ENCODE measurements at regions not wholly inside any gene's neighbourhood (a gene's known extent, or its start where the extent isn't known, plus 50 kb on each side); places are given as distances from the start of the nearest gene placed in this dataset.

DNA sequence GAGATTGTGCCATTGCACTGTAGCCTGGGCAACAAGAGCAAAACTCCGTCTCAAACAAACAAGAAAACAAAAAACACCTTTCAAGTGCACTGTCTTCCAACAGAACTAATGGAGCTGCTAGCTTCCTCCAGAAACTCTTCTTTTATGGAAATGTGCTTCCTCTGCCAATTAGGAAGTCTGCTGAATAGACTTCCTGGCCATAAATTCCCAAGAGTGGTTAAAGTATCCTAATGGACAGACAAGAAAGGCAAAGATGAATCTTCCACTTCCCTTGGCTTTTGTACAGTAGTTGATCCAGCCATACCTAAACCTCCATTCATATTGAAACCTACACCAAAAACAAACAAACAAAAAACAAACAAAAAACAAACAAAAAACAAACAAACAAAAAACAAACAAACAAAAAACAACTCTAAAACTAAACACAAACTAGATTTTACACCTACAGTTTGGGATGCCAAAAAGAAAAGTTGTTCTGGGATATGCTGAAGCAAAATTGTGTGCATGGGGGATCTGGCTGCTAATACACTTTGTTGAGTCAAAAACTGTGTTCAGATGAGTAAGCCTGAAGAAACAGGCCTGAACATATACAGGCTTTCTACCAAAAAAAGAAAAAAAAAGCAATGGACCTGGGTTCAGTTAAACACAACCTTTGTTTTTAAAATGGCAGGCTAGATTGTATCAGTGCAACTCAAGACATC lies 59.8 kb upstream of the CARMIL1 start:
- no peak overlapping the region for H3K4me3 ChIP-seq (ENCODE audit: extremely low read depth in 1 of 4, insufficient read depth in 2 of 4, low read depth in 3 of 4, low read length in 4 of 4)
- no peak overlapping the region for H3K4ac ChIP-seq (replicated peaks; ENCODE audit: insufficient read length, low read depth, low read length)
- no peak overlapping the region for H4K8ac ChIP-seq (ENCODE audit: extremely low read depth, insufficient read depth, low read length)
- no peaks in the 10 kb centered on the region for H4K20me1 ChIP-seq (replicated peaks in 1 of 2; ENCODE audit: control insufficient read depth in 1 of 2, insufficient read depth in 2 of 2, low read length in 2 of 2)
- no peak overlapping the region for H4K5ac ChIP-seq (ENCODE audit: insufficient read length, low read depth, low read length)
- no peak overlapping the region for H2BK15ac ChIP-seq (ENCODE audit: low read length)
- H3K36me3 ChIP-seq (ENCODE audit: control insufficient read depth in 2 of 4, insufficient read depth in 4 of 4, low read length in 3 of 4), result no peaks in the 10 kb centered on the region
- H3K4me1 ChIP-seq (replicated peaks in 1 of 4; ENCODE audit: control insufficient read depth in 3 of 4, insufficient read depth in 4 of 4, low read length in 3 of 4), result peaks cover 0 to 5% (median 0%) of the 10 kb centered on the region in 4 experiments; a peak in 1 of 7 replicates
- no peaks in the 10 kb centered on the region for H3K79me1 ChIP-seq (ENCODE audit: low read depth, low read length)
- H3K18ac ChIP-seq (ENCODE audit: extremely low read depth, low read length), result no peak overlapping the region
- H2BK5ac ChIP-seq (ENCODE audit: low read depth, low read length), result no peak overlapping the region
- CTCF ChIA-PET (ENCODE audit: partially characterized antibody), result interaction anchor here (0.8 to 1.7 kb wide), 3 partner anchors 406 to 501 kb away, joined by 3 to 5 read pairs (median 3); no protein-coding TSS in a partner anchor
- no peak overlapping the region for H3K4me2 ChIP-seq (ENCODE audit: insufficient read depth in 1 of 2, low read depth in 2 of 2, low read length in 2 of 2)
- H2BK120ac ChIP-seq (replicated peaks; ENCODE audit: low read depth, low read length), result no peak overlapping the region
- H3K9ac ChIP-seq (replicated peaks in 1 of 4; ENCODE audit: extremely low read depth in 1 of 4, low read depth in 3 of 4, low read length in 3 of 4), result no peak overlapping the region
- DNase-seq (ENCODE audit: low read depth in 1 of 2, low spot score in 2 of 2) (no peak), FAIRE-seq (no peak)
- no peak overlapping the region for H4K91ac ChIP-seq (replicated peaks; ENCODE audit: insufficient read length, low read length)
- H3K23ac ChIP-seq (ENCODE audit: insufficient read length), result no peak overlapping the region
- H3K56ac ChIP-seq (replicated peaks; ENCODE audit: insufficient read length, low read depth, low read length), result no peak overlapping the region
- no peak overlapping the region for H3K27ac ChIP-seq (ENCODE audit: low read depth, low read length)
- no peaks in the 10 kb centered on the region for H3K79me2 ChIP-seq (ENCODE audit: control insufficient read depth in 1 of 2, insufficient read depth in 2 of 2, low read length in 2 of 2)
- H3K23me2 ChIP-seq (ENCODE audit: low read depth, low read length), result no peaks in the 10 kb centered on the region
- 39% methylated on average over 1 of the region's 1 CpG; no CpG with 5 or more reads in 1 of the 2 experiments for WGBS, 2 experiments (ENCODE audit: extremely low coverage in 1 of 2, insufficient coverage in 1 of 2, insufficient read length in 1 of 2, insufficient replicate concordance in 2 of 2, low coverage in 1 of 2, low lambda C conversion rate in 2 of 2, missing lambda C conversion rate in 1 of 2)
- H2AFZ ChIP-seq (ENCODE audit: low read length), result no peak overlapping the region
- no peak overlapping the region for H2BK12ac ChIP-seq (ENCODE audit: low read depth, low read length)
- no peaks in the 10 kb centered on the region for H3K9me3 ChIP-seq (ENCODE audit: insufficient read depth in 2 of 2, low read depth in 1 of 2, low read length in 1 of 2)
- H2BK20ac ChIP-seq (ENCODE audit: low read length), result no peak overlapping the region
- H2AK5ac ChIP-seq (ENCODE audit: low read depth, low read length), result no peak overlapping the region
- H3K27me3 ChIP-seq (replicated peaks in 1 of 4; ENCODE audit: control insufficient read depth in 3 of 4, extremely low read depth in 1 of 4, insufficient read depth in 3 of 4, low read length in 3 of 4), result no peaks in the 10 kb centered on the region
- no peak overlapping the region for H3K14ac ChIP-seq (ENCODE audit: insufficient read length)
- POLR2A ChIA-PET (ENCODE audit: partially characterized antibody), result no interaction called here
- TF ChIP-seq ATF2 (IDR thresholded peaks at IDR 0.05; ENCODE audit: low read length) (no peak), TBP (IDR thresholded peaks at IDR 0.05; ENCODE audit: low read depth, low read length) (no peak), CBX5 (IDR thresholded peaks at IDR 0.05; ENCODE audit: low read depth, low read length) (no peak), CHD2 (IDR thresholded peaks at IDR 0.05; ENCODE audit: low read length) (no peak), SIN3A (conservative IDR thresholded peaks at IDR 0.05 in 1 of 2, IDR thresholded peaks at IDR 0.05 in 1 of 2; ENCODE audit: low read depth in 1 of 2, low read length in 2 of 2) (no peak), EP300 (IDR thresholded peaks at IDR 0.05; ENCODE audit: borderline replicate concordance in 1 of 2, low read depth in 2 of 2, low read length in 2 of 2) (no peak), KDM4A (IDR thresholded peaks at IDR 0.05; ENCODE audit: low read depth, low read length, severe bottlenecking) (no peak), SP4 (IDR thresholded peaks at IDR 0.05; ENCODE audit: low read length) (no peak), RFX5 (IDR thresholded peaks at IDR 0.05; ENCODE audit: borderline replicate concordance, low read depth, low read length) (no peak), GABPA (IDR thresholded peaks at IDR 0.05; ENCODE audit: borderline replicate concordance, insufficient read depth, low read length) (no peak), ZNF274 (IDR thresholded peaks at IDR 0.05; ENCODE audit: borderline replicate concordance, extremely low read depth, low read length) (no peak)

Measured in H1 (cell line).